ENCODE measurements at regions not wholly inside any gene's neighbourhood (a gene's known extent, or its start where the extent isn't known, plus 50 kb on each side); places are given as distances from the start of the nearest gene placed in this dataset.

GRCh38 chr12:58139894-58140293 is 198.5 kb downstream of the ATP23 start:
- DNase-seq (ENCODE audit: low read depth, low spot score) = peak; percentile 26

- DNase-seq (ENCODE audit: low read depth, low spot score) = no peak
These were observed 199.0 kb downstream of the ATP23 start for GRCh38 chr12:58140395-58140794.

DNA sequence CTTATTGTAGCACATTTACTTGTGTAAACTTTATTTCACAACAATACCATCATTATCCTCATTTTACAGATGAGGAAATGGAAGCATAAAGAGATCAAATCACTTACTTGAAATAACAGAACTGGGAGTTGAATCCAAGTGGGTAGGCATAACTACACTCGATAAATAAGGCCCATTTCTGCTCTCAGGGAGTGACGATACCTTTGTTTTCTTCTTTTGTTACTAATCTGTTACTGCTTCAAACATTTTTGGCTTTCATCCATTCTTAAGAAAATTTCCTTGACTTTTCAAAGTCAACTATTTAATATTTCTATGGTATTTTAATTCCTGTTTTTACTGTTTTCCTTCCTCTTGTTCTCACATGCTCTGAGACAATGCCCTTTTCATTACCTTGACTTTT is 201.6 kb downstream of the ATP23 start:
- no peak for DNase-seq (ENCODE audit: low read depth, low spot score)

GRCh38 chr12:58143498-58143995 is 202.2 kb downstream of the ATP23 start:
- no peak for DNase-seq (ENCODE audit: low read depth, low spot score)

- peak; percentile 32 for DNase-seq (ENCODE audit: low read depth, low spot score)
These were observed 207.0 kb downstream of the ATP23 start for GRCh38 chr12:58148405-58148804.

DNA sequence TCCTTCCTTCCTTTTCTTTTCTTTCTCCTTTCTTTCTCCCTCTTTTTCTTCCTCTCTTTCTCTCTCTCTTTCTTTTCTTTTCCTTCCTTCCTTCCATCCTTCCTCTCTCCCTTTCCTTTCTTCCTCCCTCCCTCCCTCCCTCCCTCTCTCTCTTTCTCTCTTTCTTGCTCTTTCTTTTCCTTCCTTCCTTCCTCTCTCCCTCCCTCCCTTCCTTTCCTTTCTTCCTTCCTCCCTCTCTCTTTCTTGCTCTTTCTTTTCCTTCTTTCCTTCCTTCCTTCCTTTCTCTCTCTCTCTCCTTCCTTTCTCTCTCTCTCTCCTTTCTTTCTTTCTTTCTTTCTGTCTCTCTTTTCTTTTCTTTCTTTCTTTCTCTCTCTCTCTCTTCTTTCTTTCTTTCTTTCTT is 207.6 kb downstream of the ATP23 start:
- no peak for DNase-seq (ENCODE audit: low read depth, low spot score)

DNA sequence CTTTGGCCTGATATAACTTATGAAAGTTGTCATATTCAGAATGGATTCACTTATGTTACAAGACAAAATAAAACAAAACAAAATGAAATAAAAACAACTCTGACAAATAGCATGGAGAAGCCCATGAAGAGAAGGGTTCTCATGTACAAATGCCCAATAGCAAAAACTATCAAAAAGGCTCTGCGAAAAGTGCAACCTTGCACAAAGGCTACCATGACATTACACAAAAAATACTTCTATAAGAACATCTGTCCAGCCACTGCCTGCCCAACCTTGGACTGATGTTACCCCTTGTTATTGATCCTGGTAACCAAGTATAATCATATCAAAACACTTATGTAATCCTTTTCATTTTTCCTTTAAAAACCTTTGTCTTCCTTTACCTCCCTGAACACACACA is 213.0 kb downstream of the ATP23 start:
- no peak for DNase-seq (ENCODE audit: low read depth, low spot score)

GRCh38 chr12:58156697-58157096 is 215.3 kb downstream of the ATP23 start:
- no peak for DNase-seq (ENCODE audit: low read depth, low spot score)

DNA sequence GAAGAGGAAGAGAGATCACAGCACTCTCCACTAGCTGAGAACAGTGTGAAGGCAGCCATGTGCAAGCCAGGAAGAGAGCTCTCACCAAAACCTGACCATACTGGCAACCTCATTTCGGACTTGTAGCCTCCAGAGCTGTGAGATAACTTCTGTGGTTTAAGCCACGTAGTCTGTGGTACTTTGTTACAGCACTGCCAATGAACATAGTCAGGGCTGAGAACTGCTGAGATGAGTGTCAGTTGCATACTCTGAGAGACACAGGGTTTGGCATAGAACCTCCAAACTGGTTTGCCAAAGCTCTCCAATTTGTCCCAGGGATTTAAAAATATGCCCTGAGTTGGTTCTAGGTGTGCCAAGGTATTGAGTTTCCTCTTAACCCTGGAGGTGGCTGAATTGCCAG is 218.6 kb downstream of the ATP23 start:
- no peak for DNase-seq (ENCODE audit: low read depth, low spot score)

DNA sequence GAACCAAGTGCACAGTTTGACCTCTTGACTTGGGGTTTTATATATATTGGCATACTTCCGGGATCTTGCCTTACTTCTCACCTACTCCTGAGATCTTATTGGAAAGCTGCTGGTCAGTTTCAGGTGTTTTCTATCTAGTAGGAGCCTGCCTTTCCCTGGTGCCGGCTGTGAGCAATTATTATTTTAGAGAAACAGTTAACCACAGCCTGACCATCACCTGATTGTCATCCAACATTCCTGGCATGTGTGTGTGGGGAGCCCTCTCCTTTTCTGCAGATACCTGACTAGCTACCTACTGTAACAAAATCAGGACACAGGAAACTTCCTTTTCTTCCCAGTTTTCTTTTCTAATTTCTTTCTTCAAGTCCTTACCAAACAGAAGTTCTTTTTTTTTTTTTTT is 220.4 kb downstream of the ATP23 start:
- DNase-seq (ENCODE audit: low read depth, low spot score) = no peak

DNA sequence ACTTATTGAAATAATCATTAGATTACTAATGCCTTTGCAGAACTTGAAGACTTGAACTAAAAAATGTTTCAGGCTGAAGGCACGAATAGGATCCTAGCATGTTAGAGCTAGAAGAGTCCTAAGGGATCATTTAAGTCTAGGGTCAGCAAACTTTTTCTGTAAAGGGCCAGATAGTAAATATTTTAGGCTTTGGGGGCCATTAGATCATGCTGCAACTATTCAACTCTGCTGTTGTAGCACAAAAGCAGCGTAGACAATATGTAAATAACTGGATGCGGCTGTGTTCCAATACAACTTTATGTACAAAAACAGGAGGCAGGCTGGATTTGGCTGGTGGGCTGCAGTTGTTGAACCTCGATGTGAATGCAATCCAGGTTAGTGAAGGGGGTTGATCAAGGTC is 221.7 kb downstream of the ATP23 start:
- no peak for DNase-seq (ENCODE audit: low read depth, low spot score)

DNA sequence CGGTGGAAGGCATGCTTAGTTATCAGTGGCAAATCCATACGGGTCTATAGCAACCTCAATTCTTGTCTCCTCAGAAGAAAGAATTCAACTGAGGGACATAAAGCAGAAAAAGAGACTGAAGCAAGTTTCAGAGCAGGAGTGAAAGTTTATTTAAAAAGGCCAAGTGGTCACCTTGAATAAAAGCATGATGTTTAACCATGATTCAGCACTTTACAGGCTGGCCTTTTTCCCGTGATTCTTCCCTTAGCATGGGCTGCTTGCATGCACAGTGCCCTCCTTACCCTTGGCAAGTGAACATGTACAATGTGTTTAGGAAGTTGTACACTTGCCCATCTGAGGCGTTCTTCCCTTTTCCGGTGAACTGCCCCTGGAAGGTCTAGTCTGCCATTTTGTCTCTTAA is 225.3 kb downstream of the ATP23 start:
- no peak for DNase-seq (ENCODE audit: low read depth, low spot score)

- no peak for DNase-seq (ENCODE audit: low read depth, low spot score)
These were observed 226.3 kb downstream of the ATP23 start for GRCh38 chr12:58167622-58168021.

DNA sequence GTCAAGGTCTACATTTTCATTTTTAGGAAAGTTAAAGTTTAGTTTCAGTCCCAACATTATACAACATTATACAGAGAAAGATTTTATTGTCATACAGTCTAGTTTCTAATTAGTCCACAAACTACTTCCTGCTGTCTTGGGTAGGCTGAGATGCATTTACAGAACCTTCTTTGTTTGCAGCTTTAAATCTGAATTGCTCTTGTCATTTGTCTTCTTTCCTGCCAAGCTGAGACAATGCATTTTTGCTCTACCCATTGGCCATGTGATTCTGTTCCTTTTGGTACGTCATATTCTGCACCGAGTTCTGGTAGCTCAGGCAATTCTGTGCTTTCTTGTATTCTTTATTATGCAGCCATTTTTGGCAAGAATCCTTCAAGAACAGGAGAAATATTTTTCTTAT is 228.5 kb downstream of the ATP23 start:
- no peak for DNase-seq (ENCODE audit: low read depth, low spot score)

DNA sequence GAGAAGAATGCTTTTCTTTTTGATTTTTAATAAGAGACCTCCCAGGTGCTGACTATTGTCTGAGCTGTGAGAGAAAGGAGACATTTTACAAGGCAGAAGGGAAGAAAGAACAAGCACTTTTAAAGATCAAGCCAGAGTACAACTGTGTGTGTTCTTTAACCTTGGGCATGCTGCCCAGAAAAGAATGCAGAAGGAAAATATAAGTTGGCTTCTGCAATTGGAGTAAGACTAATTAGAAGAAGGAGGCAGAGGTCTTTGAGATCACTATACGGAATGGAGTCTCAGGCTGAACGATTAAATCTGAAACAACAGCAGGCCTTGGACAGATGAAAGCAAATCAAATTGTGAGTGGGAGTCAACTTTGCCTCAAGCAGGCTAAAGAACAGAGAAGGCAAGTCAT is 230.5 kb downstream of the ATP23 start:
- no peak for DNase-seq (ENCODE audit: low read depth, low spot score)

GRCh38 chr12:58172433-58173073 is 231.2 kb downstream of the ATP23 start:
- DNase-seq (ENCODE audit: low read depth, low spot score) = no peak

GRCh38 chr12:58174316-58174715 is 232.9 kb downstream of the ATP23 start:
- no peak for DNase-seq (ENCODE audit: low read depth, low spot score)

DNA sequence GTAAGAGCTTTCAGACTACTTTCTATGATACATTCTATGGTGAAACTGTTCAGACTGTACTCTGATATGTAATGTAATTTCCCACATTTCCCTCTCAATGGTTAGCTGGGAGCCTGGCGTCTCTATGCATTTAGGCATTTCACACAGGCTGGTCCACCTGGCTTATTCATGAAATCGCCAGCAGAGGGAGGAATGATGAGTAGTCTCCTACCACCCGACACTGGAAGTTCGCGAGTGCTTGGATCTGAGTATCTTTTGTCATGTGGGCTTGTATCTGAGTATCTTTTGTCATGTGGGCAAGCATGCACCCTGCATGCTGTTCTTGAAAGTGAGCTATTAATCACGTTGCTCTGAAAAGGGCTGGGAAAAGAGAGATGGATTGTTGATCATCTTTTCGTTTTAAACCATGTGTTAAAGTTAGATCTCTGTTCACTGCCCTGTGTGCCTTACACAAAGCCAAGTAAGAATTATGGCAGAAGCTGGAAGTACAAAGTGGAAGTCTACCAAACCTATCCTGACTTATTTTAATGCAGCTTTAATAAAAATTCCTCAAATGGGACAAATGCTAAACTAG is 235.0 kb downstream of the ATP23 start:
- DNase-seq (ENCODE audit: low read depth, low spot score) = peak; percentile 45

GRCh38 chr12:58177366-58177765 is 236.0 kb downstream of the ATP23 start:
- no peak for DNase-seq (ENCODE audit: low read depth, low spot score)

DNA sequence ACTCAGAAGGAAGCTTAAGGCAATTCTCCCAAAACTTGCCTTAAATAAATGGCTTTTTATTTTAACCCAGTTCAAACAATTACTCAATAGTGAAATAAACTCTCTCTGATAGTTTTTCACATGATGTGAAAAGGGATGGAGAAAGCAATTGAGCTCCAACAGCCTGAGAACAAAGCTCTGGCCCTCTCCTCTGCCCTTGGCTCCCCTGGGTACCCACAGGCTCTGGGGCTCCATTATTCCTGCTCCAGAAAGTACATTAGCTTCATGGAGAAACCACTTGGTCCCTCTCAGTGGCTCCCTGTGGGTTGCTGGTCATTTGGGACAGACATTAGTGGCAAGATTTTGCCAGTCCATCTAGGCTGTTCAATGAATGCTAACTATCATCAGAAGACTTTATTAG is 242.8 kb downstream of the ATP23 start:
- DNase-seq (ENCODE audit: low read depth, low spot score) = no peak

- DNase-seq (ENCODE audit: low read depth, low spot score) = no peak
These were observed 245.0 kb downstream of the ATP23 start for GRCh38 chr12:58186401-58186800.

- no peak for DNase-seq (ENCODE audit: low read depth, low spot score)
These were observed 245.5 kb downstream of the ATP23 start for GRCh38 chr12:58186914-58187313.

- DNase-seq (ENCODE audit: low read depth, low spot score) = no peak
These were observed 247.7 kb downstream of the ATP23 start for GRCh38 chr12:58189030-58189429.

DNA sequence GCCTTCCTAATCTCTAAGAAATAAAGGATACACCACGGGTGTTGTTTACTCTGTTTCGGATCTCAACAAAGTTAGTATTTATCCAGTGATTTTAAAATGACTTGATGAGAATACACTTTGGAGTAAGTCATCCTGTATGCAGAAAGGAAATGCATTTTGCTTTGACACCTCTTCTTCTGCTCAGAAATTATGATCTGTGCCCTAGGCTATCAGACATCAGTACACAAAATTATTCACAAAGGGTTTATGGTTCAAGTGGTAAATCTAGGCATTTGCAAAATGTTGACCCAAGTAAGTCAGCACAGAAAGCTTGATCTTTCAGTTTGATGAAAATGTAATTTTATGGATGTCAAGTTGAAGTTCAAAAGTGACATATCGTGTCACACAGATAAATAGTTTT is 248.5 kb downstream of the ATP23 start:
- no peak for DNase-seq (ENCODE audit: low read depth, low spot score)
